OCI-LY1 (cell line): ENCODE measurements at regions not wholly inside any gene's neighbourhood (a gene's known extent, or its start where the extent isn't known, plus 50 kb on each side); places are given as distances from the start of the nearest gene placed in this dataset.

Experiments used
- EZH2 ChIP-seq: fragments of 200-600 bp; sonication (generic), shearing (Covaris generic); IDR thresholded peaks from 2 replicates; pipeline ENCODE4 v1.8.0; 2017; ENCODE audit warnings: borderline replicate concordance, mixed run types, mild to moderate bottlenecking, antibody characterized with exemption, low read length, moderate library complexity, mixed read lengths
- TF ChIP-seq, protein P1 (sequence below): fragments of 200-600 bp; sonication (generic), shearing (Covaris generic); IDR thresholded peaks from 2 replicates; pipeline ENCODE4 v1.5.1; 2017; ENCODE audit warnings: mild to moderate bottlenecking, antibody characterized with exemption, low read length, moderate library complexity, mixed read lengths

DNA sequence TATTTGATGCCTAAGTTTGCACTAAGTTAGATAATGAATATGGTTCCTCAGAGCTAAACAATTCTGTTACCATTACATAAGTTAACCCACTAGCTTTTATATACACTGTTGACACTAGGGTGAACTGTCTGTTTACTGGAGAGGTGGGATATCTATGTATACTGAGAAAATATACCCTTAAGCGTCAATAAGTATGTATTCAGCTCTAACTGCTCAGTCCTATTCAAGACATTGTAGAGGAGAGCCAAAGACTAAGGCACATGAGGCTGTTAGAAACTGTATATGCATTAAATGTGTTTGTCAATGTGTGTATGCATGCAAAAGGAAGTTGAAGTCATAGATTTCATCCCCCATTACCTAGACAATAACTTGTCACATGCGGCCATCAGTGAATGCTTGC lies 710.0 kb downstream of the TDRD15 start:
- TF ChIP-seq, protein P1, sequence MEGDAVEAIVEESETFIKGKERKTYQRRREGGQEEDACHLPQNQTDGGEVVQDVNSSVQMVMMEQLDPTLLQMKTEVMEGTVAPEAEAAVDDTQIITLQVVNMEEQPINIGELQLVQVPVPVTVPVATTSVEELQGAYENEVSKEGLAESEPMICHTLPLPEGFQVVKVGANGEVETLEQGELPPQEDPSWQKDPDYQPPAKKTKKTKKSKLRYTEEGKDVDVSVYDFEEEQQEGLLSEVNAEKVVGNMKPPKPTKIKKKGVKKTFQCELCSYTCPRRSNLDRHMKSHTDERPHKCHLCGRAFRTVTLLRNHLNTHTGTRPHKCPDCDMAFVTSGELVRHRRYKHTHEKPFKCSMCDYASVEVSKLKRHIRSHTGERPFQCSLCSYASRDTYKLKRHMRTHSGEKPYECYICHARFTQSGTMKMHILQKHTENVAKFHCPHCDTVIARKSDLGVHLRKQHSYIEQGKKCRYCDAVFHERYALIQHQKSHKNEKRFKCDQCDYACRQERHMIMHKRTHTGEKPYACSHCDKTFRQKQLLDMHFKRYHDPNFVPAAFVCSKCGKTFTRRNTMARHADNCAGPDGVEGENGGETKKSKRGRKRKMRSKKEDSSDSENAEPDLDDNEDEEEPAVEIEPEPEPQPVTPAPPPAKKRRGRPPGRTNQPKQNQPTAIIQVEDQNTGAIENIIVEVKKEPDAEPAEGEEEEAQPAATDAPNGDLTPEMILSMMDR: no peak
- TF ChIP-seq EZH2: no peak
